IPS-18c (cell line): ENCODE measurements at regions not wholly inside any gene's neighbourhood (a gene's known extent, or its start where the extent isn't known, plus 50 kb on each side); places are given as distances from the start of the nearest gene placed in this dataset.

ENCODE experiments used
- H3K4me3 ChIP-seq: 2 replicates; pipeline ENCODE4 v1.7.0; 2013; ENCODE audit warnings: low read depth, mild to moderate bottlenecking, low read length, moderate library complexity; ENCODE audit not compliant: insufficient read depth
- H3K9me3 ChIP-seq: one replicate; pipeline ENCODE4 v1.6.1; 2013; ENCODE audit warnings: mild to moderate bottlenecking, low read length, moderate library complexity; ENCODE audit not compliant: control insufficient read depth, insufficient read depth

- H3K9me3 ChIP-seq = peaks cover 5% of the 10 kb centered on the region
- no peak overlapping the region for H3K4me3 ChIP-seq
Measured at GRCh38 chr6:166684170-166684569, 57.1 kb upstream of the RPS6KA2 start.

GRCh38 chr6:166683477-166683876, 56.4 kb upstream of the RPS6KA2 start:
- peaks cover 5% of the 10 kb centered on the region for H3K9me3 ChIP-seq
- no peak overlapping the region for H3K4me3 ChIP-seq

GRCh38 chr6:166679566-166679965, 52.5 kb upstream of the RPS6KA2 start:
- H3K9me3 ChIP-seq = peaks cover 5% of the 10 kb centered on the region
- H3K4me3 ChIP-seq = no peak overlapping the region

- peaks cover 5% of the 10 kb centered on the region for H3K9me3 ChIP-seq
Measured at GRCh38 chr6:166678426-166678825, 51.4 kb upstream of the RPS6KA2 start.

GRCh38 chr6:166677941-166678340, 50.9 kb upstream of the RPS6KA2 start:
- peaks cover 5% of the 10 kb centered on the region for H3K9me3 ChIP-seq

More at GRCh38 chr6:166678426-166678825, 51.4 kb upstream of the RPS6KA2 start:
- no peak overlapping the region for H3K4me3 ChIP-seq

More at GRCh38 chr6:166677941-166678340, 50.9 kb upstream of the RPS6KA2 start:
- H3K4me3 ChIP-seq = no peak overlapping the region
